Activated naive CD4-positive, alpha-beta T cell treated with anti-CD3 and anti-CD28 coated beads, Interleukin-2, amount 50 U/mL, for 72 hours (primary cell): ENCODE measurements at regions not wholly inside any gene's neighbourhood (a gene's known extent, or its start where the extent isn't known, plus 50 kb on each side); places are given as distances from the start of the nearest gene placed in this dataset.
A peak's percentile ranks its signal among the peaks of the same experiment; 100 is the strongest.

ENCODE experiments used
- ATAC-seq, 2 donors: fragments of 150-1000 bp; cut with Tn5 transposase; 2 replicates each; pipeline ENCODE4 v1.10.0; 2021; ENCODE audit warnings: mild to moderate bottlenecking in 2 of 2, moderate library complexity in 2 of 2
- DNase-seq, 2 donors: peaks; one replicate each; pipeline ENCODE4 v3.0.0; 2021 to 2022; ENCODE audit warnings: low spot score in 2 of 2
- H3K27ac Mint-ChIP-seq, 2 donors: one replicate each; pipeline ENCODE4 v1.8.0; 2022; ENCODE audit warnings: mild to moderate bottlenecking in 2 of 2, mixed read lengths in 2 of 2
- H3K36me3 Mint-ChIP-seq, 2 donors: one replicate each; pipeline ENCODE4 v1.8.0; 2022; ENCODE audit warnings: mixed read lengths in 2 of 2
- H3K9me3 Mint-ChIP-seq, 2 donors: one replicate each; pipeline ENCODE4 v1.8.0; 2022; ENCODE audit warnings: mixed read lengths in 2 of 2

GRCh38 chr4:8731364-8731763 is 138.8 kb downstream of the CPZ start:
- H3K36me3 Mint-ChIP-seq = no peaks in the 10 kb centered on the region
- H3K9me3 Mint-ChIP-seq = peaks cover 0 to 3% of the 10 kb centered on the region in 2 donors
- H3K27ac Mint-ChIP-seq = no peak overlapping the region
- ATAC-seq (no peak), DNase-seq (peak in 1 of 2 donors; percentile 39)

GRCh38 chr4:8730681-8731080 is 138.1 kb downstream of the CPZ start:
- no peak for ATAC-seq
- H3K9me3 Mint-ChIP-seq = peaks cover 0 to 3% of the 10 kb centered on the region in 2 donors
- no peak overlapping the region for H3K27ac Mint-ChIP-seq
- DNase-seq = no peak
- no peaks in the 10 kb centered on the region for H3K36me3 Mint-ChIP-seq

GRCh38 chr4:8730159-8730558 is 137.6 kb downstream of the CPZ start:
- ATAC-seq (no peak), DNase-seq (no peak)
- no peak overlapping the region for H3K27ac Mint-ChIP-seq
- no peaks in the 10 kb centered on the region for H3K36me3 Mint-ChIP-seq
- H3K9me3 Mint-ChIP-seq = peaks cover 0 to 3% of the 10 kb centered on the region in 2 donors

- no peak for ATAC-seq
- peak in 1 of 2 donors; percentile 23 for DNase-seq
- Mint-ChIP-seq H3K9me3 (peaks cover 0 to 3% of the 10 kb centered on the region in 2 donors), H3K36me3 (no peaks in the 10 kb centered on the region), H3K27ac (no peak overlapping the region)
These were observed 137.0 kb downstream of the CPZ start for GRCh38 chr4:8729408-8730149.

GRCh38 chr4:8728536-8729407 is 136.2 kb downstream of the CPZ start:
- ATAC-seq = no peak
- H3K9me3 Mint-ChIP-seq = peaks cover 0 to 3% of the 10 kb centered on the region in 2 donors
- H3K36me3 Mint-ChIP-seq = no peaks in the 10 kb centered on the region
- no peak for DNase-seq
- H3K27ac Mint-ChIP-seq = no peak overlapping the region

- DNase-seq (peak in 1 of 2 donors; percentile 25), ATAC-seq (no peak)
- H3K36me3 Mint-ChIP-seq = no peaks in the 10 kb centered on the region
- peak overlapping the region in 1 of 2 donors; percentile 43 for H3K27ac Mint-ChIP-seq
- H3K9me3 Mint-ChIP-seq = peaks cover 0 to 3% of the 10 kb centered on the region in 2 donors
These were observed 135.3 kb downstream of the CPZ start for GRCh38 chr4:8727546-8728510.

GRCh38 chr4:8727131-8727530 is 134.6 kb downstream of the CPZ start:
- H3K36me3 Mint-ChIP-seq = no peaks in the 10 kb centered on the region
- no peak for DNase-seq
- peak overlapping the region in 1 of 2 donors; percentile 43 for H3K27ac Mint-ChIP-seq
- no peak for ATAC-seq
- peaks cover 0 to 3% of the 10 kb centered on the region in 2 donors for H3K9me3 Mint-ChIP-seq

- Mint-ChIP-seq H3K9me3 (peaks cover 0 to under 1% of the 10 kb centered on the region in 2 donors), H3K27ac (no peak overlapping the region), H3K36me3 (no peaks in the 10 kb centered on the region)
- ATAC-seq (no peak), DNase-seq (peak in 1 of 2 donors; percentile 20)
These were observed 133.8 kb downstream of the CPZ start for GRCh38 chr4:8726344-8726851.

GRCh38 chr4:8725845-8726244 is 133.3 kb downstream of the CPZ start:
- Mint-ChIP-seq H3K9me3 (no peaks in the 10 kb centered on the region), H3K27ac (no peak overlapping the region)
- ATAC-seq = no peak

GRCh38 chr4:8725071-8725841 is 132.7 kb downstream of the CPZ start:
- no peak overlapping the region for H3K27ac Mint-ChIP-seq
- H3K36me3 Mint-ChIP-seq = no peaks in the 10 kb centered on the region
- DNase-seq = no peak
- no peak for ATAC-seq
- no peaks in the 10 kb centered on the region for H3K9me3 Mint-ChIP-seq

More at GRCh38 chr4:8725845-8726244, 133.3 kb downstream of the CPZ start:
- no peak for DNase-seq
- H3K36me3 Mint-ChIP-seq = no peaks in the 10 kb centered on the region

- Mint-ChIP-seq H3K27ac (no peak overlapping the region), H3K36me3 (no peaks in the 10 kb centered on the region), H3K9me3 (peaks cover 4% of the 10 kb centered on the region in 2 donors)
- DNase-seq = peak in 1 of 2 donors; percentile 42
- ATAC-seq = no peak
These were observed 132.0 kb downstream of the CPZ start for GRCh38 chr4:8724436-8725070.

GRCh38 chr4:8723222-8723980 is 130.8 kb downstream of the CPZ start:
- DNase-seq = peak in 1 of 2 donors; percentile 25
- Mint-ChIP-seq H3K36me3 (no peaks in the 10 kb centered on the region), H3K27ac (no peak overlapping the region), H3K9me3 (peaks cover 5% of the 10 kb centered on the region in 2 donors)
- ATAC-seq = no peak

- Mint-ChIP-seq H3K27ac (no peak overlapping the region), H3K36me3 (no peaks in the 10 kb centered on the region), H3K9me3 (peaks cover 6 to 8% of the 10 kb centered on the region in 2 donors)
- DNase-seq (no peak), ATAC-seq (no peak)
These were observed 130.0 kb downstream of the CPZ start for GRCh38 chr4:8722556-8722955.

- Mint-ChIP-seq H3K27ac (no peak overlapping the region), H3K9me3 (peaks cover 11 to 14% of the 10 kb centered on the region in 2 donors), H3K36me3 (no peaks in the 10 kb centered on the region)
- no peak for DNase-seq
- ATAC-seq = no peak
These were observed 129.1 kb downstream of the CPZ start for GRCh38 chr4:8721621-8722020.
